A673 (cell line): ENCODE measurements at regions not wholly inside any gene's neighbourhood (a gene's known extent, or its start where the extent isn't known, plus 50 kb on each side); places are given as distances from the start of the nearest gene placed in this dataset.

ENCODE experiments used
- BruUV-seq: library from RNA; stranded (reverse); fragments of 400-500 nt; replicated peaks from 2 replicates; lab custom pipeline; 2021; lab: Mats Ljungman, UMichigan
- CTCF ChIA-PET: fragments of 300-600 bp; sonication (Branson Sonifier 250); formaldehyde crosslinking; loops from one replicate; lab custom pipeline; 2022; ENCODE audit warnings: antibody characterized with exemption; lab: Charles Lee
- POLR2A ChIA-PET: fragments of 300-600 bp; sonication (Branson Sonifier 250); formaldehyde crosslinking; loops from one replicate; lab custom pipeline; 2022; ENCODE audit warnings: antibody characterized with exemption; ENCODE audit not compliant: low non-redundant PET; lab: Charles Lee
- DNase-seq: peaks from one replicate; pipeline ENCODE4 v3.0.0-alpha.2; 2015; ENCODE audit warnings: low spot score
- H3K27ac ChIP-seq: fragments of 200-600 bp; sonication (generic); 2 replicates; pipeline ENCODE4 v1.5.1; 2016; ENCODE audit warnings: mixed run types, low read depth, mild to moderate bottlenecking, mixed read lengths, antibody characterized with exemption, low read length; ENCODE audit not compliant: poor library complexity, severe bottlenecking
- H3K27me3 ChIP-seq: fragments of 200-600 bp; sonication (generic); replicated peaks from 2 replicates; pipeline ENCODE4 v1.6.1; 2017; ENCODE audit warnings: mixed run types, low read depth, mild to moderate bottlenecking, mixed read lengths, antibody characterized with exemption, low read length; ENCODE audit not compliant: insufficient read depth, poor library complexity
- H3K36me3 ChIP-seq: fragments of 200-600 bp; sonication (generic); 2 replicates; pipeline ENCODE4 v1.6.1; 2016; ENCODE audit warnings: mixed run types, mild to moderate bottlenecking, mixed read lengths, antibody characterized with exemption, low read length; ENCODE audit not compliant: insufficient read depth, poor library complexity, severe bottlenecking
- H3K4me1 ChIP-seq: fragments of 200-600 bp; sonication (generic); 2 replicates; pipeline ENCODE4 v1.6.1; 2017; ENCODE audit warnings: mixed run types, mild to moderate bottlenecking, mixed read lengths, antibody characterized with exemption, low read length; ENCODE audit not compliant: insufficient read depth, poor library complexity, severe bottlenecking
- H3K4me3 ChIP-seq: fragments of 200-600 bp; sonication (generic); 2 replicates; pipeline ENCODE4 v1.5.1; 2016; ENCODE audit warnings: low read depth, mixed run types, mild to moderate bottlenecking, mixed read lengths, low read length; ENCODE audit not compliant: poor library complexity, severe bottlenecking
- H3K9me3 ChIP-seq: fragments of 200-600 bp; sonication (generic); 2 replicates; pipeline ENCODE4 v1.6.1; 2016; ENCODE audit warnings: mixed run types, low read depth, mild to moderate bottlenecking, mixed read lengths, antibody characterized with exemption, low read length; ENCODE audit not compliant: poor library complexity, severe bottlenecking
- EZH2 ChIP-seq: fragments of 200-600 bp; sonication (generic); IDR thresholded peaks from 2 replicates; pipeline ENCODE4 v1.6.1; 2017; ENCODE audit warnings: borderline replicate concordance, low read depth, mild to moderate bottlenecking, mixed read lengths, antibody characterized with exemption, low read length; ENCODE audit not compliant: poor library complexity, severe bottlenecking
- intact Hi-C: fragments of 100-400 bp; cut with micrococcal nuclease; formaldehyde crosslinking; loops from one replicate; pipeline ENCODE4 v1.10.0; 2022; ENCODE audit not compliant: unreplicated experiment
- TF ChIP-seq, protein P1 (sequence below): fragments of 300-800, 200-600 bp; sonication (generic); conservative IDR thresholded peaks from 2 replicates; pipeline ENCODE4 v1.5.1; 2017; ENCODE audit warnings: low read depth, mild to moderate bottlenecking, antibody characterized with exemption, low read length, moderate library complexity, mixed read lengths

DNA sequence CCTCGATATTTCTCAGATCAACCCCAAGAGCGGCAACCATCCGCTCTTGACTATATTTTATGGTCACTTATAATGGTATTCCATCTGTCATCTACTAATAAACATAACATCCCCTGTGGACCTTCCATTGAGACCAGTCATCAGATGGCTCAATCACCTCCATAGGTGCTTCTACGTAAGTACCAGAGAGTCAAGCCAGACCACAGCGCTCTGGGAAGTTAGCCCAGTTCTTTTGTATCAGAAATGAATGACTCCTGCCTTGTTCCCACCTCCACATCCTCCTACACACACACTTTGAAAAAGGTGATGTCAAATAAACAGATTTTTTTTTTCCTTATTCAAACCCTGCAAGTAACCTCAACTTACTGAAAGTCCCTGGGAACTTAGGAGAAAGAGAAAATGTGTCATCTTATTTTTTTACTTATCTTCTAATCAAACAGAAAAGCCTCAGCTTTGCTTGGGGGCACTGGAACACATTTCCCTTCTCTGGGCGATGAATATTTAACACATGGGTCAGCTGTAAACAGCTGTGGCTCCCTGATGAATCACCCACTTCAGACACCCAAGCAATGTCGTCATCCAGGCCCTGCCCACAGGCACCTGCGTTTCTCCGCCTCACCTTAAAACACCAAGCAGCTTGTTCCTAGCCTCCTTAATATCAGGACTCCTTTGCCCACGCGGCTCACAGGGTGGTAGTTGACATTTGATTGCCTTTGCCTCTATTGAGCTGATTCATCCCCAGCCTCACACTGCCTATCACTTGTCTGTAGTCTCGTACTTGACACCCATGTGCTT lies 121.4 kb upstream of the LY86 start:
- Histone ChIP-seq H3K36me3 (no peaks in the 10 kb centered on the region), H3K4me3 (no peak overlapping the region), H3K27me3 (no peaks in the 10 kb centered on the region), H3K9me3 (no peaks in the 10 kb centered on the region), H3K27ac (no peak overlapping the region), H3K4me1 (no peaks in the 10 kb centered on the region)
- ChIA-PET POLR2A (no interaction called here), CTCF (no interaction called here)
- TF ChIP-seq EZH2, result no peak
- TF ChIP-seq, protein P1, sequence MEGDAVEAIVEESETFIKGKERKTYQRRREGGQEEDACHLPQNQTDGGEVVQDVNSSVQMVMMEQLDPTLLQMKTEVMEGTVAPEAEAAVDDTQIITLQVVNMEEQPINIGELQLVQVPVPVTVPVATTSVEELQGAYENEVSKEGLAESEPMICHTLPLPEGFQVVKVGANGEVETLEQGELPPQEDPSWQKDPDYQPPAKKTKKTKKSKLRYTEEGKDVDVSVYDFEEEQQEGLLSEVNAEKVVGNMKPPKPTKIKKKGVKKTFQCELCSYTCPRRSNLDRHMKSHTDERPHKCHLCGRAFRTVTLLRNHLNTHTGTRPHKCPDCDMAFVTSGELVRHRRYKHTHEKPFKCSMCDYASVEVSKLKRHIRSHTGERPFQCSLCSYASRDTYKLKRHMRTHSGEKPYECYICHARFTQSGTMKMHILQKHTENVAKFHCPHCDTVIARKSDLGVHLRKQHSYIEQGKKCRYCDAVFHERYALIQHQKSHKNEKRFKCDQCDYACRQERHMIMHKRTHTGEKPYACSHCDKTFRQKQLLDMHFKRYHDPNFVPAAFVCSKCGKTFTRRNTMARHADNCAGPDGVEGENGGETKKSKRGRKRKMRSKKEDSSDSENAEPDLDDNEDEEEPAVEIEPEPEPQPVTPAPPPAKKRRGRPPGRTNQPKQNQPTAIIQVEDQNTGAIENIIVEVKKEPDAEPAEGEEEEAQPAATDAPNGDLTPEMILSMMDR, result no peak
- BruUV-seq, result no TSS peak
- no peak for DNase-seq
- intact Hi-C loops, result no loop called here

DNA sequence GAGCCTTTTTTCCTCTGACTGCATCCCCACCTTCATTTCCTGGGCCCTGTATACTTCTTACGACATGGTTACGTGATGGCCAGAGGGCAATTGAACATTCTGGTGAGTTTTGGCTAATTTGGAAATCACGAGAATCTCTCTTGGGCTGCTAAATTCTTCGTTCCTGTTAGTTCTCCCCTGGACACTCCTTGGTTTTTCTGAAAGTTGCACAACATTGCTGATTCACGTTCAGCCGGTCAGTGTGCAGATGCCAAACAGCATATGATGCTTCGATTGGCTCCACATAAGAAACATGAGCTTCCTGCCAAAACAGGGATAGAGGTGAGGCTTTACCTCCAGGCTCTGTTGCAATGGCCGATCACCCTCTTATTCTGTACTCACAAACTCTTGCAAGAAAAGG lies 119.4 kb upstream of the LY86 start:
- Histone ChIP-seq H3K36me3 (no peaks in the 10 kb centered on the region), H3K4me3 (no peak overlapping the region), H3K27me3 (no peaks in the 10 kb centered on the region), H3K27ac (no peak overlapping the region), H3K4me1 (no peaks in the 10 kb centered on the region), H3K9me3 (no peaks in the 10 kb centered on the region)
- CTCF ChIA-PET, result no interaction called here
- no peak for DNase-seq
- intact Hi-C loops, result no loop called here
- POLR2A ChIA-PET, result no interaction called here
- TF ChIP-seq, protein P1, result no peak
- no peak for TF ChIP-seq EZH2
- BruUV-seq, result no TSS peak

DNA sequence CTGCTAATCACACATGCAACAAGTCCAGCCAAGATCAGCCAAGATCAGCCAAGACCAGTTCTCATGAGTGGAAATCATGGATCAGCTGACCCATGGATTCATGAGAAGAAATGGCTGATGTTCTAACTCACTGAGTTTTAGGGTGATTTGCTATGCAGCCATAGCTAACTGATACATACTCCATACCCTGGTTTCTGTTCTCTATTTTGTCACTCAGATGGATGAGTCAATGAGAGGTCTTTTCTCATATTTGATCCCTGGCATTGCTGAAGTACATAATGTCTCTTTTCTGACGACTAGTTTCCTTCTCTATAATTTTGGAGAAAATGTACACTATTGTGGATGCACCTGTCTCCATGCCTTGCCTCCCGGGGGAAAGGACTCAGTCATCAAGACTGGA lies 118.4 kb upstream of the LY86 start:
- no peak overlapping the region for H3K27ac ChIP-seq
- TF ChIP-seq EZH2, result no peak
- TF ChIP-seq, protein P1, result no peak
- no peak for DNase-seq
- no peaks in the 10 kb centered on the region for H3K4me1 ChIP-seq
- intact Hi-C loops, result no loop called here
- H3K36me3 ChIP-seq, result no peaks in the 10 kb centered on the region
- no TSS peak for BruUV-seq
- ChIA-PET POLR2A (no interaction called here), CTCF (no interaction called here)
- no peak overlapping the region for H3K4me3 ChIP-seq
- no peaks in the 10 kb centered on the region for H3K9me3 ChIP-seq
- no peaks in the 10 kb centered on the region for H3K27me3 ChIP-seq
